Panc1 (cell line): ENCODE measurements at regions not wholly inside any gene's neighbourhood (a gene's known extent, or its start where the extent isn't known, plus 50 kb on each side); places are given as distances from the start of the nearest gene placed in this dataset.

Experiments used
- ATAC-seq: fragments of 200-7000 bp; cut with Tn5 transposase; 2 replicates; pipeline ENCODE4 v1.9.1; 2020; ENCODE audit warnings: mild to moderate bottlenecking, moderate library complexity
- BruUV-seq: library from RNA; stranded (reverse); fragments of 400-500 nt; replicated peaks from 2 replicates; lab custom pipeline; 2021; lab: Mats Ljungman, UMichigan
- CTCF ChIA-PET: fragments of 300-600 bp; sonication (Branson Sonifier 250); formaldehyde crosslinking; loops from one replicate; lab custom pipeline; 2022; ENCODE audit warnings: antibody characterized with exemption; lab: Charles Lee
- POLR2A ChIA-PET: fragments of 300-600 bp; sonication (Branson Sonifier 250); formaldehyde crosslinking; loops from one replicate; lab custom pipeline; 2022; ENCODE audit warnings: antibody characterized with exemption; lab: Charles Lee
- DNase-seq: peaks from one replicate; pipeline ENCODE4 v3.0.0-alpha.2; 2010; ENCODE audit warnings: low read depth, low spot score
- H3K27ac ChIP-seq: 2 replicates; pipeline ENCODE4 v1.5.1; 2011; ENCODE audit warnings: mild to moderate bottlenecking, low read length, inconsistent platforms
- H3K27me3 ChIP-seq: fragments of 200-500 bp; sonication (Bioruptor generic); 2 replicates; pipeline ENCODE4 v1.6.0; 2014; ENCODE audit warnings: low read length, inconsistent platforms; ENCODE audit not compliant: control insufficient read depth, insufficient read depth
- H3K36me3 ChIP-seq: fragments of 200-500 bp; sonication (Bioruptor generic); 2 replicates; pipeline ENCODE4 v1.5.1; 2014; ENCODE audit warnings: inconsistent platforms, mild to moderate bottlenecking, low read length, moderate library complexity; ENCODE audit not compliant: control insufficient read depth, insufficient read depth
- H3K4me1 ChIP-seq: 2 replicates; pipeline ENCODE4 v1.5.1; 2011; ENCODE audit warnings: inconsistent platforms, mild to moderate bottlenecking, low read length, moderate library complexity; ENCODE audit not compliant: control insufficient read depth, insufficient read depth
- H3K4me3 ChIP-seq, 2 experiments: 2 replicates each; pipeline ENCODE4 v1.5.1; 2011 to 2012; ENCODE audit warnings: low read depth in 2 of 2, low read length in 2 of 2, mild to moderate bottlenecking in 2 of 2, inconsistent platforms in 1 of 2, moderate library complexity in 1 of 2
- H3K9me3 ChIP-seq: fragments of 200-500 bp; sonication (Bioruptor generic); 2 replicates; pipeline ENCODE4 v1.5.1; 2014; ENCODE audit warnings: low read depth, mild to moderate bottlenecking, inconsistent platforms, low read length, moderate library complexity; ENCODE audit not compliant: control insufficient read depth, insufficient read depth
- POLR2AphosphoS5 ChIP-seq: IDR thresholded peaks from 2 replicates; pipeline ENCODE4 v1.6.1; 2012; ENCODE audit warnings: mild to moderate bottlenecking, low read depth, low read length, moderate library complexity
- SIN3A ChIP-seq: IDR thresholded peaks from 2 replicates; pipeline ENCODE4 v1.6.1; 2012; ENCODE audit warnings: low read depth, mild to moderate bottlenecking, low read length, moderate library complexity, borderline replicate concordance; ENCODE audit not compliant: insufficient read depth
- TCF7L2 ChIP-seq: IDR thresholded peaks from 2 replicates; pipeline ENCODE4 v1.6.1; 2011; ENCODE audit warnings: mild to moderate bottlenecking, low read depth, low read length, inconsistent platforms
- in situ Hi-C: cut with HindIII; loops from 2 replicates; pipeline ENCODE4 v1.10.0; 2016; ENCODE audit warnings: low sequenced_read_pairs, low pct_unique_long_range_greater_than_20kb
- intact Hi-C: fragments of 100-400 bp; cut with micrococcal nuclease; formaldehyde crosslinking; loops from one replicate; pipeline ENCODE4 v1.10.0; 2022; ENCODE audit not compliant: unreplicated experiment
- TF ChIP-seq, protein P1 (sequence below): fragments of 450-650 bp; IDR thresholded peaks from 2 replicates; pipeline ENCODE4 v1.5.1; 2017; ENCODE audit warnings: mild to moderate bottlenecking
- TF ChIP-seq, protein P2 (sequence below), 2 experiments: IDR thresholded peaks; 2 replicates each; pipeline ENCODE4 v1.6.1; 2011 to 2012; ENCODE audit warnings: low read depth in 2 of 2, control low read depth in 1 of 2, low read length in 1 of 2, mild to moderate bottlenecking in 1 of 2, moderate library complexity in 1 of 2; ENCODE audit not compliant: insufficient read depth in 1 of 2

DNA sequence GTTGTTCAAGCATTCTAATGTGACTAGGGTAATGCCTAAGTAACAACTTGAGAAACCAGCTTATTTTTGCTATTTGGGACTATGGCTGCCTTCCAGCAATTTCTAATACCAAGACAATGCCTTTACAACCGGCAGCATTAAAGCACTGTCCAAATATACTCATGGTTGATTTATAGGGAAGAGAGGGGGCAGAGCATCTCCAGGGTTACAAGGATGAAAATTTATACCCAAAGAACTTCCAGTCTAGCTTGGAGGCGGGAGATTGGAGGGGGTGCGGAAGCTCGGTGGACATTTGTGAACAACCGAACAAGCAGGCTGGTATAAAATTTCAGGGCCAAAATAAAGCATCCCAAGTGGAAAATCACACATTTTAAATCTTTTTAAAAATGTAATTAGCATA lies 79.4 kb upstream of the FOXN2 start:
- no peaks in the 10 kb centered on the region for H3K36me3 ChIP-seq
- BruUV-seq: no TSS peak
- H3K4me3 ChIP-seq: no peak overlapping the region
- ChIA-PET POLR2A (no interaction called here), CTCF (no interaction called here)
- ATAC-seq (no peak), DNase-seq (no peak)
- no peaks in the 10 kb centered on the region for H3K27me3 ChIP-seq
- H3K4me1 ChIP-seq: no peaks in the 10 kb centered on the region
- no peak overlapping the region for H3K27ac ChIP-seq
- TF ChIP-seq, protein P1, sequence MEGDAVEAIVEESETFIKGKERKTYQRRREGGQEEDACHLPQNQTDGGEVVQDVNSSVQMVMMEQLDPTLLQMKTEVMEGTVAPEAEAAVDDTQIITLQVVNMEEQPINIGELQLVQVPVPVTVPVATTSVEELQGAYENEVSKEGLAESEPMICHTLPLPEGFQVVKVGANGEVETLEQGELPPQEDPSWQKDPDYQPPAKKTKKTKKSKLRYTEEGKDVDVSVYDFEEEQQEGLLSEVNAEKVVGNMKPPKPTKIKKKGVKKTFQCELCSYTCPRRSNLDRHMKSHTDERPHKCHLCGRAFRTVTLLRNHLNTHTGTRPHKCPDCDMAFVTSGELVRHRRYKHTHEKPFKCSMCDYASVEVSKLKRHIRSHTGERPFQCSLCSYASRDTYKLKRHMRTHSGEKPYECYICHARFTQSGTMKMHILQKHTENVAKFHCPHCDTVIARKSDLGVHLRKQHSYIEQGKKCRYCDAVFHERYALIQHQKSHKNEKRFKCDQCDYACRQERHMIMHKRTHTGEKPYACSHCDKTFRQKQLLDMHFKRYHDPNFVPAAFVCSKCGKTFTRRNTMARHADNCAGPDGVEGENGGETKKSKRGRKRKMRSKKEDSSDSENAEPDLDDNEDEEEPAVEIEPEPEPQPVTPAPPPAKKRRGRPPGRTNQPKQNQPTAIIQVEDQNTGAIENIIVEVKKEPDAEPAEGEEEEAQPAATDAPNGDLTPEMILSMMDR: no peak
- TF ChIP-seq POLR2AphosphoS5 (no peak), SIN3A (no peak), TCF7L2 (no peak)
- TF ChIP-seq, protein P2, sequence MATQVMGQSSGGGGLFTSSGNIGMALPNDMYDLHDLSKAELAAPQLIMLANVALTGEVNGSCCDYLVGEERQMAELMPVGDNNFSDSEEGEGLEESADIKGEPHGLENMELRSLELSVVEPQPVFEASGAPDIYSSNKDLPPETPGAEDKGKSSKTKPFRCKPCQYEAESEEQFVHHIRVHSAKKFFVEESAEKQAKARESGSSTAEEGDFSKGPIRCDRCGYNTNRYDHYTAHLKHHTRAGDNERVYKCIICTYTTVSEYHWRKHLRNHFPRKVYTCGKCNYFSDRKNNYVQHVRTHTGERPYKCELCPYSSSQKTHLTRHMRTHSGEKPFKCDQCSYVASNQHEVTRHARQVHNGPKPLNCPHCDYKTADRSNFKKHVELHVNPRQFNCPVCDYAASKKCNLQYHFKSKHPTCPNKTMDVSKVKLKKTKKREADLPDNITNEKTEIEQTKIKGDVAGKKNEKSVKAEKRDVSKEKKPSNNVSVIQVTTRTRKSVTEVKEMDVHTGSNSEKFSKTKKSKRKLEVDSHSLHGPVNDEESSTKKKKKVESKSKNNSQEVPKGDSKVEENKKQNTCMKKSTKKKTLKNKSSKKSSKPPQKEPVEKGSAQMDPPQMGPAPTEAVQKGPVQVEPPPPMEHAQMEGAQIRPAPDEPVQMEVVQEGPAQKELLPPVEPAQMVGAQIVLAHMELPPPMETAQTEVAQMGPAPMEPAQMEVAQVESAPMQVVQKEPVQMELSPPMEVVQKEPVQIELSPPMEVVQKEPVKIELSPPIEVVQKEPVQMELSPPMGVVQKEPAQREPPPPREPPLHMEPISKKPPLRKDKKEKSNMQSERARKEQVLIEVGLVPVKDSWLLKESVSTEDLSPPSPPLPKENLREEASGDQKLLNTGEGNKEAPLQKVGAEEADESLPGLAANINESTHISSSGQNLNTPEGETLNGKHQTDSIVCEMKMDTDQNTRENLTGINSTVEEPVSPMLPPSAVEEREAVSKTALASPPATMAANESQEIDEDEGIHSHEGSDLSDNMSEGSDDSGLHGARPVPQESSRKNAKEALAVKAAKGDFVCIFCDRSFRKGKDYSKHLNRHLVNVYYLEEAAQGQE (IDR thresholded peaks at IDR 0.05; ENCODE audit: insufficient read depth in 1 of 2, low read depth in 2 of 2, low read length in 1 of 2): no peak
- no peaks in the 10 kb centered on the region for H3K9me3 ChIP-seq
- intact Hi-C loops: no loop called here
- in situ Hi-C loops: no loop called here

GRCh38 chr2:48238381-48238780 lies 76.1 kb upstream of the FOXN2 start:
- CTCF ChIA-PET: no interaction called here
- BruUV-seq: no TSS peak
- H3K9me3 ChIP-seq: no peaks in the 10 kb centered on the region
- no peaks in the 10 kb centered on the region for H3K36me3 ChIP-seq
- H3K4me1 ChIP-seq: no peaks in the 10 kb centered on the region
- no peak for TF ChIP-seq POLR2AphosphoS5
- TF ChIP-seq, protein P1: no peak
- no peak for TF ChIP-seq SIN3A
- TF ChIP-seq, protein P2 (IDR thresholded peaks at IDR 0.05; ENCODE audit: insufficient read depth in 1 of 2, low read depth in 2 of 2, low read length in 1 of 2): no peak
- no peak for TF ChIP-seq TCF7L2
- H3K27me3 ChIP-seq: no peaks in the 10 kb centered on the region
- DNase-seq: no peak
- intact Hi-C loops (no loop called here), in situ Hi-C loops (no loop called here)
- H3K27ac ChIP-seq: no peak overlapping the region
- POLR2A ChIA-PET: no interaction called here
- ATAC-seq: no peak
- no peak overlapping the region for H3K4me3 ChIP-seq
